Right forelimb (tissue), 1 donor: ENCODE measurements at regions not wholly inside any gene's neighbourhood (a gene's known extent, or its start where the extent isn't known, plus 50 kb on each side); places are given as distances from the start of the nearest gene placed in this dataset.
"Not testable (repeated sequence)": the region's sequence is repeated elsewhere in the genome, so short reads cannot be mapped to it uniquely, and the experiment has no call there.

Source experiments
- DNase-seq: peaks from one replicate; pipeline ENCODE4 v3.0.0-alpha.2; 2018

DNA sequence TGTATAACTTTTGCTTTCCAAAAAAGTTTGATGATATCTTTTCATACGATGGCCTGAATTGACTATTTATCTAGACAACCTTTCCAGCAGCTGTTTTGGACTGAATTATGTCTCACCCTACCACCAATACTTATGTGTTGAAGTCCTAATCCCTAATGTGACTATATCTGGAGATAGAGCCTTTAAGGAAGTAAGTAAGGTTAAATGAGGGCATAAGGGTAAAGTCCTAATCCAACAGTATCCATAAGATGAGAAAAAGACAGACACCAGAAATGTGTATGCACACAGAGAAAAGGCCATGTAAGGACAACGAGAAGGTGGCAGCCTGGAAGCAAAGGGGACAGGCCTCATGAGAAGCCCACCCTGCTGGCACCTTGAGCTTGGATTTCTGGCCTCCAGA is 86.6 kb upstream of the PPARGC1A start:
- no peak for DNase-seq

DNA sequence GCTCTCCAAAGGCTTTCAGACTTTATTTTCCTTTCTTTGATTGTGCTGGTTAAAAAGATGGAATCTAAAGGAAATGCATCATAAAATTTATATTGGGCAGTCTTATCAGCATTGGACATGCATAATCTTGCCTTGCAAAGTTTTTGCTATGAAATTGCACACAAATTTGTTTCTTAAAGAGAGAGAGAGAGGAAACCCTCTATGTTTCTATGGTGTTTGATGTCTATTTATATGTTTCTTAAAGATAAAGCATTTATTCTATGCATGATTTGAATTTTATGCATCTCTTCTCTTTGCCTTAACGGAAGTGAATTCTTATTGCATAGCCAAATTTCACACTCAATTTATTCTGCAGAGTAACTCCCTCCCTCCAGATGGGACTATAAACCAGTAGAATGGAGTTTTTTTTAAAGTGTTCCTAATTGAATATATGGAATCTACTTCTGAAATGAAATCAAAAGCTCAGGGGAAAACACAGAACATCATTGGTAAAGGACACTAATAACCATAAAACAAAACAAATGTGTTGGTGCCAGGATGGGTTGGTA is 83.5 kb upstream of the PPARGC1A start:
- DNase-seq = no peak

DNA sequence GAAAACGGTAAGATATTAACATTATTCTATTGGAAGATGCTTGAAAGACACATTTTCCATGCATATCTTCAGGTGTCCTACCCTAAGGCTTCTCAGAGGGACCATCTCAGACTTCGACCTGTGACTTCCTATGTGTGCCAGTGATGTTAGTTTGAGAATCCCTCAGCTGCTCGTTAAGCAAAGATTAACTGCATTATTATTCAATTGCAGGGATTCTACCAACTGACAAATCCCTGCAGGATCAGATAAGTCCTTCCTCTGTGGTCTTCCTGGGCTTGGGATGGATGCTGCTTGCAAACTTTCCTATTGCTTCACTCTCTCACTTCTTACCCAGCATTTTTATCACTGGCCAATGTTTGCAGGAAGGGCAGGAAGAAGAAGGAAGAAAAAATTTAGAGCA is 83.0 kb upstream of the PPARGC1A start:
- DNase-seq = no peak

DNA sequence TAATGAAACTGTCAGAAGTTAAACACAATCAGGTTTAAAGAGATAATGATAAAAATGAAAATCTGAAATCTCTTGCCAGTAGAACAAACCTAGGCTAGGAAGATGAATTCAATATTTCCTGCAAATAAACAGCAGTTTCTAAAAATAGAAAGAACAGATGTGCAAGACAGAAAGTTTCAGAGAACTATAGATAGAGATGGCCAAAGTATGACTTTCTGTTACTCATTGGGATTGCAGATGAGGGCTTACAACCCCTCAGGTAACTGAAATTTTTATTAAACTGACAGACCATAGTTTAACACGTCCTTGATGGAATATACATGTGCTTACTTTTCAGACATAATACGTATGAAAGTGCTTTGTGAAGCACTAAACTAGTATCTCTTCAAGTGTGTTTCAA is 82.3 kb upstream of the PPARGC1A start:
- no peak for DNase-seq

DNA sequence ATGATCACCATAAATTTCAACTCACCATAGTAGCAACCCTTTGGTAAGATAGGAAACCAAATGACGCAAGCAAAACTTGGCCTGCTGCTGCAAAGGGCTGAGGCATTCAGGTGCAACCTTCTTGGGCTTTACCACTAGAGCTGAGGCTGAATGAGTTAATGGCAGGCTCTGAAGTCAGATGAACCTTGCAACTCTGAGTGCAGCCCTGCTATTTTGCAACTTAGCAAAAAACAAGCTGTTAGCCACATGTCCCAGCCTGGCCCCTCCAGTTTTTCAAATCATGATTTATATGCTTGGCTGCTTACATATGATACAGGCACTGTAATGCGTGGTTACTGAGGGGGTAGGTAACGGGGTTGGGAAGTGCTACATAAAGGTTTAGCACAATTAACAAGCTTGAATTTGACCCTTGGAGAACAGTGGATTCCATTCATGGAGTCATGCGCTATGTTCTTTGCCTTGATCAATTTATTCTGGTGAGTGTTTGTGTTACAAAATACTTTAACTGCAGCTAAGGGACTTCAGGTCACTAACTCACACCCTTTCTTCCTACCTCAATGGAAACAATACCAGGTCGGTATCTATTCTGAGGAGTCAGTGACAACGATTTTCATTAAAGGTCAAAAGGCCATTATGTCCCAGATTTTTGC is 80.5 kb upstream of the PPARGC1A start:
- DNase-seq = no peak

DNA sequence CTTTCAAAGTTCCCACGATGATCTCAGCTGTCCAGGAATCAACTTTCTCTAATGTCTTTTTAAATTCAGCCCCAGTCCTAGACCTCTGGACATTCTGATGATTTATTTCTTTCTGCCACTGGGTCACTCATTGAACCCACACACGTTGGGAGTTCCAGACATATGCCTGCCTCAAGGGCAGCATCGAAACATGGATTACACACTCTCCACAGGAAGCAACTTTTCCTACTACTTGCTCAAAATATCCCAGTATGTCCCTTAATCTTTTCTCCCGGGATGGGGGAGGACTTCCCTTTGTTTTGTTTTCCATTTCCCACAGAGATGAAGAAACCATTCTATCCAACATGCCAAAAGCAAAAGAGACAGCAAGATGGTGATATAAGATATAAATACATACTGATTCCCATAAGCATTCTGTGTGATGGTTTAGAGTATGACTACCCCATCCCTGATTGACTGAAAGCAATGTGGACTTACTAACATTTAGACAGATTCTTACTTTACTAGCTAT is 79.8 kb upstream of the PPARGC1A start:
- DNase-seq = no peak

DNA sequence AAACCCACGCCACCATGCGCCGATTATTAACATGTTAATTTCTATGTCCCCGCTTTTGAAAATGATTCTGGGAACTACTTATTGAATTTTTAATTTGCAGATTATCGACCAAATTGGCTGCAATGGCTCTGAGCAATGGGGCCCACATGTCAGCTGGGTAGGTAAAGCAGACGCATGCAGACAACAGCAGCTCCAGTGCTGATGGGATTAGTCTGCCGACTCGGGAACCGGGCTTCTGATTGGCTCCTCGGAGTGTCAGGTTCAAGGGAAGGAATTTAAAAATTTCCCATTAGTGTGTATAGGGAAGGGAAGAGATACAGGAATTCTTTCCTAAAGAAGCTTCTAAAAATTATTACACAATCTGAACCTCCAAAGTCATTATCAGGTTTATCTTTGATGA is 77.4 kb upstream of the PPARGC1A start:
- no peak for DNase-seq

DNA sequence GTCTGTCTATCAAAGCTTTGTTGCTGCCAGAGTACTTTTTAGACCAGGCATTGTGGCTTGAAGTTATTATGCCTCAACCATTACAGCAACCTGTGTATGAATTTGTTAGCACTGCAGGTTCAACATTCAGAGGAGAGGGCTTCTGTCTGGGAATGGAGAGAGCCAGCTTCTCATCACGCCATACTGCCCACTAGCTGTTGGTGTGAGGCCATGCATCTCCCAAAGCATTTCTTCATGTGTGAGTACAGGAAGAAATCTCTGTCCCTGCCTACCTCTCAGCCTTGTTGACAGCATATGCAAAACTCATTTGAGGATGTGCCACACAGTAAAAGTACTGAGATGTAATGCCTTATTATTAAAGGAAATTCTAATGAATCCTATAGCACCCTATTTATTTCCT is 76.9 kb upstream of the PPARGC1A start:
- no peak for DNase-seq

DNA sequence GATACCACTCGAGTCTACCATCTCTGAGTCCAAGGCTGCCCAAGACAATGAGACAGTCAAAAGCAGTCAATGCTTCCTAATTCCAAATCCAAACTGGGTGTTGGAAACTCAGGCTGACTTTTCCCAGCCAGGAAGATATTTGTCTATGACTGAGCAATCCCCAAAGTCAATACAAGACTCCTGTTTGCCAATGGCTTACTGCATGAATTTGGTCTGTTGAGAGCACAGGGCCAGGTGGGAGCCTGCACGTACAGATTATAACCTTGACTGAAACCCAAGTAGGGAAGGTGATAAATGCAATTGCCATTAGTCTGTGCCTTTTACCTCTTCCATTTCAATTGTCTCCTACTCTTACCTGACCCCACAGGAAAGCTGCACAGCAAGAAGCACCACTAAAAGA is 72.6 kb upstream of the PPARGC1A start:
- DNase-seq = no peak

DNA sequence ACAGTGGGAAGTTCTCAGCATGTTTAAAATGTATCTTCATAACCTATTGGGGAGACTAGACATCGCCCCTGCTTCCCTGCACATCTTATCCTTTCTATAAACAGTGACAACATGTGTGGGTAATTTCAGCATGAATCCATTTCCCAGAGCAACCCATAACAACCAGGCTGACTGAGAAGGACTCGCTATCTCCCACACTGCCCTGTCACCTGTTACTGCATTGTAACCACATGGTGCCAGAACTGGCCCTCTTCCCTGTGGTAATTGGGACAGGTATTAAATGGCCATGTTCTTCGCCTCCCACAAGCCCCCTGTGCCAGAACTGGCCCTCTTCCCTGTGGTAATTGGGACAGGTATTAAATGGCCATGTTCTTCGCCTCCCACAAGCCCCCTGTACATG is 71.5 kb upstream of the PPARGC1A start:
- not testable (repeated sequence) for DNase-seq

DNA sequence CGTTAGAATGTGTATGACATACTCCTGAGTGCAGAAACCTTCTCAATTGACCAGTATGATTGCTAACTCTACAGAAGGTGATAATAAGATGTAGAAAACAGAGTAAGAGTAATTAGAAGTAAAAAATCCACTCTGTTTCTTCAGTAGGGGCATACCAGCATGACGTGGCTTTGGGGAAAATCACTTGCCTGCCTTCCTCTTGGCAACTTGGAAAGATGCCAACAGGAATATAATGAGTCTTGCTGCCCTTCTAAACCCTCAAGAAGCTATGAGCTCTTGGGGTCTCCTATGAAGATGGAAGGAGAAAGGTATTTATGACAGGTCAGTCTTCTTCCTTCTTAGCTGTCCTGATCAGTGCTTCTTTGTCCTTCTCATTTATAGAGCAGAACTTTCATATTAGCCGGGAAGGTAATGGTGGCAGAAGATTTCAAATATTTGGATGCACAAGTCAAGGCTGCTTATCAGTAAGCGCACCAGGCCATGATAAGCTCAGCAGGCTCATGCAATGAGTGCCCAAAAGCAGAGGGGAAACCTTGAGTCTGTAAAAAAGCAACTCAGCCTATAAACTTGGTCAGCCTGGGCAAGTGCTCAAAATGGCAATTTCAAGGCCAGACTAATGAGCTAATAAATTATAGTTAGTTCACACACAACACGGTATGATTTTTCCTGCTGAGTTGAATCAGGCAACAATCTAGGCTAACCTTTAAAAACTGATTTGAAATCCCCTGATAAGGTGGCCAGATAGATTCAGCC is 69.7 kb upstream of the PPARGC1A start:
- no peak for DNase-seq

DNA sequence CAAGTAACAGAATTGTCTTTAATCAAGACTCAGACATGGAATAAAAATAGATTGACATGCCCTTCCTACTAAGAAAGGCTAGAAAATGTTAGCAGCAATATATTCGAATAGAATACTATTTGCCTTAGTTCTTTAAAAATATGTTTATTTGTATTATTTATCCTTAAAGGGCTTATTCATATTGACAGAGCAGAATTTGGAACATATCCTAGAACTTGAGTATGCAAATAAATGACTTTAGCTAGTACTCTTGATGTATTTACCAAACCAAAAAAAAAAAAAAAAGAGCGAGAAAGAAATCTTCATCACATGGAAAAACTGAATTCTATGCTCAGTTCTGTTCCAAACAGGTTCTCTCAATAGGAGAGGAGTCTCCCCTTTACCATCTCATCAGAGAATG is 68.9 kb upstream of the PPARGC1A start:
- no peak for DNase-seq

DNA sequence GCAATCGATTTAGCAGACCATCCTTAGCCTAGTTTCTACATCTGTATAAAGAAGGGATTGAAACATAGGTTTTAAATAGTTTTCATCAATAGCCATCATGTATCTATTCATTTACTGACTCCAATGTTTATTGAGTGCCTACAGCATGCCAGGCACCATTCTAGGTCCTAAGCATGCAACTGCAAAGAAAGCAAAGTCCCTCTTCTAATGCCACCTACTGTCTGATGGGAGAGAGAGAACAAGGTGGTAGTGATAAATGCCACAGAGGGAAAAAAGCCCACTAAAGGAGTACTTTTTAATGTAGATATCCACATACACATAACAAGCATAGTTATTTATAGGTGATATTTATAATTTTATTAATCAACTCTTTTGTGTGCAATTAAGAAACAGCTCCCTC is 67.6 kb upstream of the PPARGC1A start:
- no peak for DNase-seq

DNA sequence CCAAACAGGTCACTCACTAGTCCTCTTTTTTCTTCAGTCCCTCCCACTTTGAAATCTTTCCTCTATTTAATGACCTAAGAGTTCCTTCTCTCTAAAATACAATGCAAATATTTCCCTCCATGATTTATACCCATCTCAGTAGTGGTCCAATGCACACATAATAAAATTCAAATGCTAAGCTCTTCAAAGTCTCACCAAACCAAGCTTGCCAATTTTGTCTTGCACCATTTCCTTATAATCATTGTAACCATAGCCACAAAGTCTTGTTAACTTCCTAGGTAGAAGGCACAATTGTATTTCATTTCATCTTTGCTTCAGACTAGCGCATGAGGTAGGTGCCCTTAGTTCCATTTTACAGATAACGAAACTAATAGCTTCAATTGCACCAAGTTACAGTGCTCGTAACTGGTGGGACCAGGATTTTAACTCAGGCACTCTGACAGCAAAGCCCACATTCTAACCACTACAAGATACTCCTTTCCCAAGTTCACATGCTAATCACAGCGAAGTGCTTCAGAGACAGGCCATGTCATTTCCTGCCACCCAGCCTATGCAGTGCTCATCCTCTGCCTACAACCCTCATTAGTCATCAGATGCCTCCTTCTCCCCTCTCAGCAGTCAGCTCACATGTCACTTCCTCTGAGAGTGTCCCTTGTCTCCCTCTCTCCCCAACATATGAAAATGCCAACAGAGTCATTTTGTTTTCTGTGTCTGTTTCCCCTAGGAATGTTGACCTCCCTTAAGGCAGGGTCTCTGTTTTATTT is 66.9 kb upstream of the PPARGC1A start:
- no peak for DNase-seq

DNA sequence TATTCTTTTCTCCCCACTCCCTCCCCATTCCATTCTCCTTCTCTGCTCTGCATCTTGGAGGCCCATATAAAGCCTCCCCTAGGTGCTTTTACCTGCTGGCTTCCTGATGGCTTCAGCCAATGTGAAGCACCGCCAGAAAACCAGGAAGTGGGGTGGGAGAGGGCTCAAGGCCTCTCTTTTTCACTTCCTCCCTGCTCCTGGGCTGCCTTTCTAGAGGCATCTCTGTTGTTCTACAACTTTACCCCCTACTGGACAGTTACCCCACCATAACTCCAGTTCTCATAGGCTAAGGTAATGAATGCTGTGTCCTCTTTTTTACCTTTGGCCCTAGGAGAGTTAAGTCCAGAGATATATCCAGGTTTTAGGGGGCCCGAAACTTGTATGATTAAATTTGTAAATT is 62.4 kb upstream of the PPARGC1A start:
- no peak for DNase-seq

DNA sequence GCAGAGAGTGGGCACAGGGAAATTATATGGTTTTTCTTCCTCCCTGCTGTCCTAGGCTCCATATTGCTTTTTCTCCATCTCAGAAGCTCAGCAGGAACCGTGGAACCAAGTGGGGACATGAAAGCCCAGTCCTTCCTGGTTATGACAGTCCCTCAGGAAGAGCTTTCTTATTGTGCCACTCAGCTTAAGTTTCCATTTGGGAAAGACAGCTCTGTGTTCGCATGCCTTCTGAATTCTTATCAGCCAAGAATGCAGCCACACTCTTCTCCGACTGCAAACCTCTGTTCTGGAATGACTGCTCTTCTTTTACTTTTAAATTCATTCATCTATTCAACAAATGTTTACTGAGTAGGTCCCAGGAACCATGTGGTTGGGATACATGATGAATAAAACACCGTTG is 58.0 kb upstream of the PPARGC1A start:
- DNase-seq = no peak

DNA sequence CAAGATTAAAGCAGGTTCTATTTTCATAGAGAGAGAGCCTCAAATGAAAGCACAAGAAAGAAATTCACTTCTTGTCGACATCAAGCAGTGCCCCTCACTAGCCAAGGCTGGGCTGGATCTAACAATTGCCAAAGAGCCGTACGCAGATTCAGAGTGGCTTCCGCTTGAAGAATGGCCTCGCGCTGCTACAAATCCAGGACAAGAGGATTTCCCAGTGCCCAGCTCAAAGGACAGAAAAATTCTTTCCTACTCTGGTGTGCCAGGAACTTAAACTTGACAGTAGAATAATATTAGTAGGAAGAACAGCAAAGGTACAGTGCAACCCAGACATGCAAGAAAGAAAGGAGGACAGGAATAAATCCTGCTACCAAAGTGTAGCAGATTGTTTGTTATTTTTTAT is 56.5 kb upstream of the PPARGC1A start:
- no peak for DNase-seq

DNA sequence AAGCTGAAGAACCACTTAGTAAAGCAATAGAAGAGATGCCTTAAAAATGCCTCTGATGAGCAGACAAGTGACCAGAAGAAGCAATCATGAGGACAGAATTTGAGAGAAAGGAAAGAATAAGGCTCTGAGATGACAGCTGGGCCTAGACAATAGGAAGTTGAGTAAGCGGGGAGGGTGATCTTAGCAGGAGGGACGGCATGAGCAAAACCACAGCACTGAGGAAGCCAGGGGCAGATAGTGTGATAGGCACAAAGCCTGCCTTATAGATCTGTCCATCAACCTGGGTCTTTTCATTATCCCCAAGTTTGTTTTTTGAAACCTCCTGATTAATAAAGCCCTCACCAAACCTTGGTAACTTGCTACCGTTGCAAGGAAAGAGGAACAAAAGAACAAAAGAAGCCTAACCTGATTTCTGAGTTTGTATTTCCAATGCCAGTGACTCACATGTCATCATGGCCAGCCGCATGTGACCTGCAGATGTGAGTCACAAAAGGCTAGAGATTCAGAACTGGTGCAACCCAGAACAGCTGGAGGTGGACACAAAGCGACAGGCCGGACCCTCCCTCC is 55.7 kb upstream of the PPARGC1A start:
- no peak for DNase-seq

DNA sequence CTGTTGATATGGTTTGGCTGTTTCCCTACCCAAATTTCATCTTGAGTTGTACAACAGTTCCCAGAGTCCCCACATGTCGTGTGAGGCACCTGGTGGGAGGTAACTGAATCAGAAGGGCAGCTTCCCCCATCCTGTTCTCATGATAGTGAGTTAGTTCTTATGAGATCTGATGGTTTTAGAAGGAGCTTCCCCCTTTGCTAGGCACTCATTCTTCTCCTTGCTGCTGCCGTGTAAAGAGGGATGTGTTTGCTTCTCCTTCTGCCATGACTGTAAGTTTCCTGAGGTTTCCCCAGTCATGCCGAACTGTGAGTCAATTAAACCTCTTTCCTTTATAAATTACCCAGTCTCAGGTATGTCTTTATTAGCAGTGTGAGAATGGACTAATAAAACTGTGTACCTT is 54.7 kb upstream of the PPARGC1A start:
- DNase-seq = not testable (repeated sequence)

DNA sequence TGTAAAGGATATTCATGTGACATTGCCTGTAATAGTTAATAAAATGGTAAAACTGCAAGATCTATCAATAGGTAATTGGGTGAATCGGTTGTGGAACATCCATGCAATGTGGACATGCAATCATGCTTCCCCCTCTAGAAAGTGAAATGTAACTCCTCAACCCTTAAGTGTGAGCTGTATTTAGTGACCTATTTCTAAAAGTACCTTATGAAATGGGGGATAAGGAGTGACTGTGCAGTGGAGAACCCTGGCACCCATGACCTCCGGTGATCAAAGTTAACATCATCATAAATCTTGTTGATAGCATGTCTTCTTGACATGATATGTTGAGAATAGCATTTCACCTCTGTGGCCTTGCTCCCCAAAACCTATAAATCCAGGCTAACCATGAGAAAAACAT is 53.6 kb upstream of the PPARGC1A start:
- no peak for DNase-seq

DNA sequence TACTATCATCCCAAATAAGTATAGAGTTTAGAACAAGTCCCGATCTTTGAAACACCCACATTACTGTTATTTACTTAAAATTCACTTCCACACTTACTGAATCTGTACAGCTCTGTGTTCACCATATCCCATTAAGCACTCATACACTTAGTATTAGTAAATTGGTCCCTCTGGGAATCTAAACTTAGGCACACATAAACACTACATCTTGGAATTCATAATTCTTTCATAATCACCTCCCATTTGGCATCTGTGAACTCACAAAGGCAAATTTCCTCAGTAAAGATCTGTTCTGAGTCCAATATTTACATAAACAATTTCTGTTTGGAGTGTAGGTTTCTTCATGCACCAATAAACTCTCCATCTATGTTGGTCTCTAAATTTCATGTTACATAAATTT is 52.6 kb upstream of the PPARGC1A start:
- DNase-seq = no peak
